GM12878 (cell line): ENCODE measurements at regions not wholly inside any gene's neighbourhood (a gene's known extent, or its start where the extent isn't known, plus 50 kb on each side); places are given as distances from the start of the nearest gene placed in this dataset.

ENCODE experiments used
- ATAC-seq: fragments of 200-7000 bp; cut with Tn5 transposase; 3 replicates; pipeline ENCODE4 v1.9.1; 2020; ENCODE audit warnings: mild to moderate bottlenecking, moderate library complexity
- BruUV-seq: library from RNA; stranded (reverse); fragments of 400-500 nt; replicated peaks from 2 replicates; lab custom pipeline; 2021; lab: Mats Ljungman, UMichigan
- CTCF ChIA-PET: fragments of 300-600 bp; sonication (Branson Sonifier 250); formaldehyde crosslinking; extraction: SDS; loops from one replicate; lab custom pipeline; 2021; ENCODE audit warnings: inconsistent platforms; lab: Yijun Ruan, JAX
- POLR2A ChIA-PET: fragments of 350-600 bp; formaldehyde crosslinking; extraction: SDS; loops from one replicate; lab custom pipeline; 2021; ENCODE audit warnings: inconsistent platforms; lab: Charles Lee
- RAD21 ChIA-PET: fragments of 300-600 bp; sonication (Branson Sonifier 250); formaldehyde crosslinking; loops from one replicate; lab custom pipeline; 2023; ENCODE audit warnings: antibody characterized with exemption; ENCODE audit not compliant: unreplicated experiment; lab: Charles Lee
- SMC1A ChIA-PET: fragments of 300-600 bp; sonication (Branson Sonifier 250); formaldehyde crosslinking; loops from one replicate; lab custom pipeline; 2023; ENCODE audit not compliant: unreplicated experiment, uncharacterized antibody; lab: Charles Lee
- DNase-seq: peaks from one replicate; pipeline ENCODE4 v3.0.0-alpha.2; 2011; ENCODE audit warnings: low read depth, low spot score
- FAIRE-seq: peaks from 3 replicates; lab custom pipeline; 2011; peaks lifted over from hg19 to GRCh38; lab: Jason Lieb, UNC
- H2AFZ ChIP-seq: 2 replicates; pipeline ENCODE4 v1.6.0; 2011; ENCODE audit warnings: low read depth, low read length, control low read depth; ENCODE audit not compliant: control insufficient read depth
- H3K27ac ChIP-seq: 2 replicates; pipeline ENCODE4 v1.5.1; 2011; ENCODE audit warnings: control low read depth; ENCODE audit not compliant: control insufficient read depth, insufficient read depth
- H3K27me3 ChIP-seq, 2 experiments: replicated peaks in 1 of 2; 2 replicates each; pipeline versions ENCODE4 v1.6.0 to v1.6.1; 2011; ENCODE audit warnings: low read length in 1 of 2; ENCODE audit not compliant: control insufficient read depth in 2 of 2, insufficient read depth in 2 of 2
- H3K36me3 ChIP-seq, 2 experiments: 2 replicates each; pipeline ENCODE4 v1.5.1; 2011; ENCODE audit warnings: low read length in 1 of 2; ENCODE audit not compliant: control insufficient read depth in 2 of 2, insufficient read depth in 2 of 2
- H3K4me1 ChIP-seq: 2 replicates; pipeline ENCODE4 v1.6.1; 2011; ENCODE audit warnings: mild to moderate bottlenecking, low read length, moderate library complexity, mixed read lengths; ENCODE audit not compliant: control insufficient read depth, insufficient read depth
- H3K4me2 ChIP-seq: 2 replicates; pipeline ENCODE4 v1.6.0; 2011; ENCODE audit warnings: control low read depth; ENCODE audit not compliant: control insufficient read depth, insufficient read depth
- H3K4me3 ChIP-seq: fragments of 200-600 bp; sonication (generic); 2 replicates; pipeline ENCODE4 v1.5.1; 2016
- H3K79me2 ChIP-seq: 2 replicates; pipeline ENCODE4 v1.6.0; 2011; ENCODE audit warnings: low read length; ENCODE audit not compliant: control insufficient read depth, insufficient read depth
- H3K9ac ChIP-seq: 2 replicates; pipeline ENCODE4 v1.8.0; 2011; ENCODE audit warnings: low read length, control low read depth, mixed read lengths; ENCODE audit not compliant: control insufficient read depth, insufficient read depth
- H3K9me3 ChIP-seq: replicated peaks from 3 replicates; pipeline ENCODE4 v1.5.1; 2011; ENCODE audit warnings: mild to moderate bottlenecking, low read length; ENCODE audit not compliant: control insufficient read depth, insufficient read depth
- H4K20me1 ChIP-seq: 2 replicates; pipeline ENCODE4 v1.6.0; 2011; ENCODE audit not compliant: control insufficient read depth, insufficient read depth
- BCL11A ChIP-seq: IDR thresholded peaks from 2 replicates; pipeline ENCODE4 v1.6.1; 2011; ENCODE audit warnings: low read depth, low read length
- CBX5 ChIP-seq: sonication (generic); IDR thresholded peaks from 2 replicates; pipeline ENCODE4 v1.6.1; 2016; ENCODE audit warnings: low read depth, moderate library complexity, mild to moderate bottlenecking, inconsistent platforms
- FOS ChIP-seq: IDR thresholded peaks from 3 replicates; pipeline ENCODE4 v1.6.1; 2011; ENCODE audit warnings: borderline replicate concordance; ENCODE audit not compliant: insufficient read length; ENCODE audit errors: extremely low read depth
- HCFC1 ChIP-seq: fragments of 150-350 bp; IDR thresholded peaks from 2 replicates; pipeline ENCODE4 v1.6.1; 2014; ENCODE audit warnings: low read length
- MYC ChIP-seq: IDR thresholded peaks from 2 replicates; pipeline ENCODE4 v1.6.1; 2011; ENCODE audit warnings: mild to moderate bottlenecking, low read length, moderate library complexity, inconsistent platforms; ENCODE audit not compliant: insufficient read depth, insufficient replicate concordance, insufficient read length, severe bottlenecking
- NR2C1 ChIP-seq: fragments of 450-650 bp; IDR thresholded peaks from 2 replicates; pipeline ENCODE4 v1.6.1; 2017; ENCODE audit warnings: antibody characterized with exemption, mild to moderate bottlenecking, moderate library complexity
- NRF1 ChIP-seq: conservative IDR thresholded peaks from 2 replicates; pipeline ENCODE4 v1.6.1; 2011; ENCODE audit warnings: mild to moderate bottlenecking, low read depth, low read length, improper control_type of control experiment
- PAX5 ChIP-seq: IDR thresholded peaks from 2 replicates; pipeline ENCODE4 v1.6.1; 2011; ENCODE audit warnings: low read depth, low read length, borderline replicate concordance
- SIN3A ChIP-seq: IDR thresholded peaks from 2 replicates; pipeline ENCODE4 v1.6.1; 2012; ENCODE audit warnings: low read depth, low read length, improper control_type of control experiment
- SIX5 ChIP-seq: IDR thresholded peaks from 2 replicates; pipeline ENCODE4 v1.6.1; 2011; ENCODE audit warnings: mild to moderate bottlenecking, low read depth, low read length, moderate library complexity; ENCODE audit not compliant: severe bottlenecking
- SP1 ChIP-seq: IDR thresholded peaks from one replicate; pipeline ENCODE4 v1.6.1; 2011; ENCODE audit warnings: low read depth, low read length
- SREBF2 ChIP-seq: IDR thresholded peaks from 2 replicates; pipeline ENCODE4 v1.6.1; 2012; ENCODE audit warnings: mild to moderate bottlenecking, low read length
- STAT3 ChIP-seq: IDR thresholded peaks from 2 replicates; pipeline ENCODE4 v1.6.1; 2011; ENCODE audit warnings: low read depth, low read length, improper control_type of control experiment
- SUPT20H ChIP-seq: IDR thresholded peaks from 2 replicates; pipeline ENCODE4 v1.6.1; 2011; ENCODE audit warnings: low read depth, mild to moderate bottlenecking, low read length, moderate library complexity, borderline replicate concordance; ENCODE audit not compliant: control insufficient read depth
- YY1 ChIP-seq: IDR thresholded peaks from 2 replicates; pipeline ENCODE4 v1.6.1; 2011; ENCODE audit warnings: low read depth, mild to moderate bottlenecking, low read length
- ZBTB11 ChIP-seq: fragments of 450-650 bp; formaldehyde crosslinking; IDR thresholded peaks from 2 replicates; pipeline ENCODE4 v1.5.0; 2022; ENCODE audit warnings: mild to moderate bottlenecking, missing genetic modification characterization
- ZNF622 ChIP-seq: fragments of 450-650 bp; IDR thresholded peaks from 2 replicates; pipeline ENCODE4 v1.6.1; 2017; ENCODE audit warnings: mild to moderate bottlenecking, inconsistent platforms
- WGBS: methylation state at CpG from one replicate; pipeline ENCODE4 v1.1.6; 2016; ENCODE audit warnings: low lambda C conversion rate; ENCODE audit not compliant: insufficient replicate concordance, insufficient coverage; ENCODE audit errors: missing lambda C conversion rate; 5-methylcytosine and 5-hydroxymethylcytosine counted together
- in situ Hi-C: fragments of 300-500 bp; cut with MboI; formaldehyde crosslinking; loops from 9 replicates; pipeline ENCODE4 v1.14.3; 2018; ENCODE audit warnings: mixed read lengths
- intact Hi-C: fragments of 100-400 bp; cut with micrococcal nuclease; formaldehyde crosslinking; loops from one replicate; pipeline ENCODE4 v1.14.2; 2022; ENCODE audit not compliant: unreplicated experiment
- TF ChIP-seq, protein P1 (sequence below): IDR thresholded peaks from 2 replicates; pipeline ENCODE4 v1.6.1; 2011; ENCODE audit warnings: borderline replicate concordance, low read depth, mild to moderate bottlenecking, moderate library complexity, mixed read lengths, low read length; ENCODE audit not compliant: insufficient read depth; ENCODE audit errors: extremely low read length
- TF ChIP-seq, protein P2 (sequence below): IDR thresholded peaks from 2 replicates; pipeline ENCODE4 v1.6.1; 2011; ENCODE audit warnings: mild to moderate bottlenecking, low read depth, low read length, moderate library complexity; ENCODE audit not compliant: insufficient replicate concordance

GRCh38 chr11:45483416-45483815, 182.0 kb downstream of the CHST1 start (continued):
- TF ChIP-seq ZBTB11 (CRISPR knock-in tag) (no peak), YY1 (no peak)
- TF ChIP-seq, protein P1, sequence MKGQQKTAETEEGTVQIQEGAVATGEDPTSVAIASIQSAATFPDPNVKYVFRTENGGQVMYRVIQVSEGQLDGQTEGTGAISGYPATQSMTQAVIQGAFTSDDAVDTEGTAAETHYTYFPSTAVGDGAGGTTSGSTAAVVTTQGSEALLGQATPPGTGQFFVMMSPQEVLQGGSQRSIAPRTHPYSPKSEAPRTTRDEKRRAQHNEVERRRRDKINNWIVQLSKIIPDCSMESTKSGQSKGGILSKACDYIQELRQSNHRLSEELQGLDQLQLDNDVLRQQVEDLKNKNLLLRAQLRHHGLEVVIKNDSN = no peak
- TF ChIP-seq, protein P2, sequence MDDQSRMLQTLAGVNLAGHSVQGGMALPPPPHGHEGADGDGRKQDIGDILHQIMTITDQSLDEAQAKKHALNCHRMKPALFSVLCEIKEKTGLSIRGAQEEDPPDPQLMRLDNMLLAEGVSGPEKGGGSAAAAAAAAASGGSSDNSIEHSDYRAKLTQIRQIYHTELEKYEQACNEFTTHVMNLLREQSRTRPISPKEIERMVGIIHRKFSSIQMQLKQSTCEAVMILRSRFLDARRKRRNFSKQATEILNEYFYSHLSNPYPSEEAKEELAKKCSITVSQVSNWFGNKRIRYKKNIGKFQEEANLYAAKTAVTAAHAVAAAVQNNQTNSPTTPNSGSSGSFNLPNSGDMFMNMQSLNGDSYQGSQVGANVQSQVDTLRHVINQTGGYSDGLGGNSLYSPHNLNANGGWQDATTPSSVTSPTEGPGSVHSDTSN = no peak

GRCh38 chr11:45482331-45482730, 183.1 kb downstream of the CHST1 start:
- SMC1A ChIA-PET = no interaction called here
- Histone ChIP-seq H2AFZ (no peak overlapping the region), H3K79me2 (no peaks in the 10 kb centered on the region), H3K4me2 (no peak overlapping the region), H3K9me3 (no peaks in the 10 kb centered on the region), H3K27ac (no peak overlapping the region), H3K4me1 (no peaks in the 10 kb centered on the region), H3K4me3 (no peak overlapping the region), H3K27me3 (peaks cover 0 to 5% of the 10 kb centered on the region in 2 experiments; a peak in 3 of 4 replicates), H4K20me1 (no peaks in the 10 kb centered on the region), H3K9ac (no peak overlapping the region), H3K36me3 (no peaks in the 10 kb centered on the region)
- DNase-seq (no peak), FAIRE-seq (no peak), ATAC-seq (no peak)
- CTCF ChIA-PET = no interaction called here
- in situ Hi-C loops (no loop called here), intact Hi-C loops (no loop called here)
- RAD21 ChIA-PET = no interaction called here
- BruUV-seq = no TSS peak
- 11% methylated on average over 7 of the region's 7 CpGs for WGBS
- POLR2A ChIA-PET = no interaction called here
- TF ChIP-seq FOS (no peak), HCFC1 (no peak), PAX5 (no peak), SUPT20H (no peak), NR2C1 (no peak), SREBF2 (no peak), SIX5 (no peak), MYC (no peak), STAT3 (no peak), SP1 (no peak), BCL11A (no peak), NRF1 (no peak), CBX5 (no peak), ZNF622 (no peak), SIN3A (no peak)
